G401.6 (cell line): ENCODE measurements at regions not wholly inside any gene's neighbourhood (a gene's known extent, or its start where the extent isn't known, plus 50 kb on each side); places are given as distances from the start of the nearest gene placed in this dataset.

Source experiments
- FAIRE-seq: peaks from 2 replicates; lab custom pipeline; 2012; peaks lifted over from hg19 to GRCh38; lab: Jason Lieb, UNC

DNA sequence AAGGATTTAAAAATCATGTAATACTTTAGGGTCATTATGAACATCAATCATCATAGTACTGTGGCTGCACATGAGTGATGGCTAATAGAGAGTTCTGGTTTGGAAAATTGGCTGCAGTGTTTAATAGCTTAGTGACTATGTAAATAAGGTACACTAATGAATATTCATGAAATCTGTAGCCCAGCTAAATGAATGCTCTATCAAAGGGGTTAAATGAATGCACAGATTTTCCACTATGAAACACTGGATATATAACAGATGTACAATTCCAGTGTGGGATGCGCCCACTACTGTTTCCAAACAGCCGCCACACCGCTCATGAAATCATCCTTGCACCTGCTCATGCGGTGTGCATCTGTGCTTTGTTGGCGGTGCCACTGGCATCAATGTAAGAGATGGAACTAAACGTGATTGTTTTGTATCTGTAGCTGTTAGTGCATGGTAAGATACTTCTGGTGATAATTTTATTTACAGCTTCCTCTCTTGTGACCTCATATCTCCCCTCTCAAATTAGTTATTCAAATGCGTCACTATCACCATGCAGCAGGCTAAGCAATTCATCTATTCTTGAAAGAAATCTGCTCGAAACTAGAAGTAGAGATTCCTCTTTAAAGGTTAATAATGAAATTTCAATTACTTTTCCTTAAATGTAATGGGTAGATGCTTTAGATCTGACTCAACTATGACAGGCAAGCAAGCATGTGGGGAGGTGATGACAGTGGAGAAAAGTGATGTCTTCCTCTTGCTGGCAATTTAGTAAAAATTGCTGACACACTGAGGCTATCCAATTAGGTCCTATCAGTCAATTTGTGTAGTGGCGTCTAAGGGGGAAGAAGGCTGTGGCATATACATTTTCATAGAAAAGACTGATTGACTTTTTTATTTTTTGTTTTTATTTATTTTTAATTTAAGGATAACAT is 433.6 kb downstream of the AEBP2 start:
- no peak for FAIRE-seq

DNA sequence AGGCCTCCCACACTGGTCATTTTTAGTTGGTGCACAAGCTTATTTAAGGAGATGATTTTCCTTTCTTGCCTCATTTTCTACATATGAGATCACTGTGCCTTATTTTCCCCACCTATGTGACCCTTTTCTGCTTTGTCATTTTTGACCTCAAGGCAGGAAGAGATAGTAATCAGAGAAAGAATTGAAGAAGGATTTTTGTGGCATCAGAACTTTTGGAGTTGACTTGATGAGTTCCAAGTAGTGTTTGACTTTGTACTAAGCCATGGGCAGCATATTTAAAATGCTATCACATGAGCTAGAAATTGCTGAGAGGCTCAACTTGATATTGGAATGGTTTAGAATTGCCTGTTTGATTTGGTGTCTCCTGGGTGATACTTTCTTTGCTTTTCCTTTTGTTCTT is 440.8 kb downstream of the AEBP2 start:
- no peak for FAIRE-seq

- FAIRE-seq: no peak
Measured at GRCh38 chr12:19880721-19881120, 441.4 kb downstream of the AEBP2 start.

DNA sequence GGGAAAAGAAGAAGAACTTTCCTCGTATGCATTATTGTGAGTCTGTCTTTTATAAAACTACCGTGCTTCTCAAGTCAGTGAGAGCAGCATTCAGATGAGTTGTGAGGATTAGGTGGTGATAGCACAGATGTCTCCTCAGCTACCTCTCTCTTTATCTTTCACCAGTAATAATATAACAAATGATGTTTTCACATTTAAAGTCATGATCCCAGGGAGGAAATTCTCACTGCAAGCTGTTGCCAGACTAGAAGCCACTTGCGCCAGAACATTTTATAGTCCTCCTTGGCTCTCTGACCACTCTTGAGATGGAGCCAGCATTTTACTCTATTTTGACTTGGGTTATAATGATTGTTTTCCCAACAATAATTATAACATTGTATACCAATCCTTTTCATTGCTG is 443.1 kb downstream of the AEBP2 start:
- FAIRE-seq: no peak

DNA sequence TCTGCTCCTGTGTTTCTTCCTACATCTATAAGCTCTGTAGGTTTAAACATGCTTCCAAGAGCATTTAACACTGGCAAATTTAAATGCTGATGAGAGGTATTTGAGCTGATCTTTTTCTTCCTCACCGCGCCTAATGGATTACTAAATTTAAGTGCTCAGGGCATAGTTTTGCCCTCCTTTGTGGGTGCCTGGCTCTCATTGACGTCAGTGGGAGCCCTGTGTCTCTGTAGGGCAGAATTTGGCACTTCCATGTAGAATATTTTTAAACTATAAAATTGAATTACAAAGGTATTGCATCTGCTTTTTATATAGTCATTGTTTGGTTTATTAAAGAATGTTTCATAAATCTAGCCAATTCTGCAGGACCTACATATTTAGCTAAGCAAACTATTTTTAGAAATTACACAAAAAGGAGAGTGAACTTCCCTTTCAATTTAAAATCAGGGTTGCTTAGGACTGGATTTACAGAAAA is 444.8 kb downstream of the AEBP2 start:
- no peak for FAIRE-seq

GRCh38 chr12:19885093-19885812 is 446.0 kb downstream of the AEBP2 start:
- FAIRE-seq: no peak

GRCh38 chr12:19886065-19886464 is 446.8 kb downstream of the AEBP2 start:
- FAIRE-seq: no peak

DNA sequence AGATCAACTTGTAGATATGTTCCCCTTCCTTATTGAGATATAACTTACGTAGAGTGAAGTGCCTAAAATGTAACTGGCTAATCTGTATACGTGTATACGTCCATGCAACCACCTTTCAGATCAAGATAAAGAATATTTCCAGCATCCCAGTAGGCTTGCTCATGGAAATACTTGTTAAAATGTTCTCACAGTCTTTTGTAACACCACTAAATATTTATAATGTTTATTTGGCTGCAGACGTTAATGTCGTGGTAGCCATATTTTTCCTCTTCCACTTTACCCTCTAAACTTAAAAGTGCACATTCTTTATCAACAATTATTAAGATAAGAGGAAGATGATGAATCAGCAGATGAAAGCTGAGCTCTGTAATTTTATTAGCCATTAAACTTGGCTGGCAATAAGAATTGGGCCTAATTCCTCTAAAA is 447.4 kb downstream of the AEBP2 start:
- FAIRE-seq: no peak

GRCh38 chr12:19890024-19890423 is 450.7 kb downstream of the AEBP2 start:
- no peak for FAIRE-seq

GRCh38 chr12:19891936-19892591 is 452.8 kb downstream of the AEBP2 start:
- FAIRE-seq: no peak

GRCh38 chr12:19893514-19893913 is 454.2 kb downstream of the AEBP2 start:
- FAIRE-seq: no peak

- no peak for FAIRE-seq
Measured at GRCh38 chr12:19894050-19894449, 454.8 kb downstream of the AEBP2 start.

DNA sequence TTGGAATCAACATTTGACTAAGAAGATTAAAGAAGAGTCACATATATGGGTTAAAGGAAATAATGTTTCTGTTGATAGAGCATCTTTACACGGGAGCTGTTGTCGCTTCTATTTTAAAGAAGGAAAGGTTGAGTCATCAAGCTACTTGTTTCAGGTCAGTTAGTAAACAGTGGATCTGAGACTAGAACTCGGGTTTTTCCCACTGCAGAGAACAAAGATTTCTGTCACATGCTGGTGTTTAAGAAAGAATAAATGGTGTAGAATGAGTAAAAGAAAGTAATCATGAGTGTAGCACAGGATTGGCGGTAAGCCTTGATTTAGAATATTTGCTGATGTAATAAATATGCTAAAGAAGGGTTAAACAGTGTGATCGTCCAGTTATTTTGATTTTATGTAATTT is 455.5 kb downstream of the AEBP2 start:
- FAIRE-seq: no peak

- FAIRE-seq: no peak
Measured at GRCh38 chr12:19895246-19896020, 456.1 kb downstream of the AEBP2 start.

GRCh38 chr12:19896041-19896440 is 456.7 kb downstream of the AEBP2 start:
- no peak for FAIRE-seq

DNA sequence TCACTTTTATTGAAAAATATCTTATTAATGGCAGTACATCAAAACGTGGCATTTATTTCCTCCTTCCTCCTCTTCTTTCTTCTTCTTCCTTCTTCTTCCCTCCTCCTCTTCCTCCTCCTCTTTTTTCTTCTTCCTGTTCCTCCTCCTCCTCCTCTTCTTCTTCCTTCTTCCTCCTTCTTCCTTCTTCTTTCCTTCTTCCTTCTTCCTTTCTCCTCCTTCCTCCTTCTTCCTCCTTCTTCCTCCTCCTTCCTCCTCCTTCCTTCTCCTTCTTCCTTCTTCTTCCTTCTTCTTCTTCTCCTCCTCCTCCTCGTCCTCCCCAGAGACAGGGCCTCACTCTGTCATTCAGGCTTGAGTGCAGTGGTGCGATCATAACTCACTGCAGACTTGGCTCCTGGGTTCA is 457.2 kb downstream of the AEBP2 start:
- no peak for FAIRE-seq

DNA sequence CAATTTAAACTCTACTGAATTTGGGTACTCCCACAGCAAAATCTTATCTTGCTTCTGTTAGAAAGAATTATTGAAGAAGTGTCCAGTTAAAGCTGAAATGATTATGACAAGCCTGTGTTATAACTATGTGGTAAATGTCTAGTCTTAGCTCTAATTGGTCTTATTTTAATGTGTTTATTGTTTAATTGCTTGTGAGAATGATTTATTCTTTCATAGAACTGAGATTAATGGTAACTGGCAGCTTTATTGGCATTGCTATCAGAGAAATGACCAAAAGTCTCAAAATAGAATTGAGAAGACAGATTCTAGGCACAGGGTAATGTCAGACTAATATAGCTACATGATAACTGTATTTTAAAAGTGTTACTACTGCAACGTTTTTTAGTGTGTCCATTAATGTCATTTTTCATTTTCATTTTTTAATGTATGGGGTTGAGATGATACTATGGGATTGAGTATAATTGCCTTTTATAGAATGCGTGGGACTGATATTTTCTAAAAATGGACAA is 458.7 kb downstream of the AEBP2 start:
- no peak for FAIRE-seq

DNA sequence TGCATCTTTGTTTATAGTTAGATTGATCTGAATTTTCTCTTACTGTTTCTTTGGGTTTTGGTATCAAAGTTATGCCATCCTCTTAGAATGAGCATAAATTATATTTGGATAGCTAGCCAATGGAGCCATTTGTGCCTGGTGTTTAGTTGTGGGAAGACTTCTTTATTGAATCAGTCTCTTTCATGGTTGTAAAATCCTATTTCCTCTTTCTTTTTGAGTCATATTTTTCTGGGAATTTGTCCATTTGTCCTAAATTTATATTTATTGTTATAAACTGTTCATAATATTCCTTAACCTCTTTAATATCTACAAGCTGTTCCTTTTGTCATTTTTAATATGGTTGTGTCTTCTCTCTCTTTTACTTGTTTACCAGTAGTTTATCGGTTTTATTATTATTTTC is 462.5 kb downstream of the AEBP2 start:
- FAIRE-seq: no peak

DNA sequence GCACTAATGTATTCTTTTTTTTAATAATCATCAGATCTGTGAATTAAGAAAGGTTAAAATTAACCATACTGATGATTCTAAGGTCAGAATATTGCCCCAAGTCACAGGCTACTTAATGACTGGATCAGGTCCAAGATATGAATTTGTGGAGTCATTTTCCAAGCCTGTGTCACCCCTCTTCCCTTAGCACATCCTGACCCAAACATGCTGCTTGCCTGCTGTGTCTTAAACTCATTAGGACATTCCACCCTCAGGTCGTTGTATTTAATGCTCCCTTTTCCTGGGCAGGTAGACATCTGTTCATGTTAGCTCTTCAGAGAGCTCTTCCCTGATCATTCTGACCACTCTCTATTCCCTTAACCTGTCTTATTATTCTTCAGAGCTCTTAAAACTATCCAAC is 463.5 kb upstream of the PDE3A start:
- FAIRE-seq: no peak

DNA sequence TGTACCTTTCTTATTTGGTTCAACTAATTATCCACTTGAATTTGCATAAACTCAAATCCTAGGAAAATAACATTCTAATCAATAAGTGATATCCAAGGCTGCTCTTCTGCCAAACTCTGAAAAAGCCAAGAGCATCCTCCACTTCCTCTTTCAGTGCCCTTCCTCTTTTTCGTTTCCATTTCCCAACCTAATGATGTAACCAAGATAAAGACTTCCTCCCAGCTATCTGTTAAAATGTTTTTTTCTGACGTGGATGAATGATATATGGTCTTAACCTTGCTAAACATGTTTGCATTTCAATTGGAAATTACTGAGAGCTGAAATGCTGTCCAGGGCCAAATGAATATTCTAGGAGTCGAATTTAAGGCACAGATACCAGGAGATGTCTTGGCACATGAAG is 459.5 kb upstream of the PDE3A start:
- FAIRE-seq: no peak

- FAIRE-seq: no peak
Measured at GRCh38 chr12:19909418-19909817, 458.9 kb upstream of the PDE3A start.

DNA sequence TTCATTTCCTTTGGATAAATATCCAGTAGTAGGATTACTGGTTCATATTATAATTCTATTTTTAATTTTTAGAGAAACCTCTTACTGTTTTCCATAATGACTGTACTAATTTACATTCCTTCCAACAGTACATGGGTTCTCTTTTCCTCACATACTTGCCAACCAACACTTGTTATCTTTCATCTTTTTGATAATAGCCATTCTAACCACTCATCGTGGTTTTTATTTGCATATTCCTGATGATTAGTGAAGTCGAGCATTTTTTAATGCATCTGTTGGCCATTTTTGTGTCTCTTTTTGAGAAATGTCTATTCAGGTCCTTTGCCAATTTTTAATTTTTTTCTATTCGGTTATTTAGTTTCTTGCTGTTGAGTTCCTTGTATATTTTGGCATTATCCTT is 457.7 kb upstream of the PDE3A start:
- no peak for FAIRE-seq
